HepG2 (cell line): ENCODE measurements at regions not wholly inside any gene's neighbourhood (a gene's known extent, or its start where the extent isn't known, plus 50 kb on each side); places are given as distances from the start of the nearest gene placed in this dataset.

Experiments
- ATAC-seq: fragments of 200-7000 bp; cut with Tn5 transposase; 3 replicates; pipeline ENCODE4 v1.9.1; 2020; ENCODE audit warnings: mild to moderate bottlenecking, moderate library complexity
- BruUV-seq: library from RNA; stranded (reverse); fragments of 400-500 nt; replicated peaks from 2 replicates; lab custom pipeline; 2021; lab: Mats Ljungman, UMichigan
- CTCF ChIA-PET: fragments of 300-600 bp; formaldehyde crosslinking; extraction: SDS; loops from one replicate; lab custom pipeline; 2021; ENCODE audit warnings: low total read pairs, inconsistent platforms, low intra/inter-chr PET ratio; lab: Yijun Ruan, JAX
- POLR2A ChIA-PET: fragments of 350-600 bp; sonication (Branson Sonifier 250); formaldehyde crosslinking; loops from one replicate; lab custom pipeline; 2020; ENCODE audit warnings: antibody characterized with exemption, inconsistent platforms; lab: Yijun Ruan, JAX
- DNase-seq: peaks from one replicate; pipeline ENCODE4 v3.0.0-alpha.2; 2015; ENCODE audit warnings: low spot score
- FAIRE-seq: peaks from 3 replicates; lab custom pipeline; 2011; peaks lifted over from hg19 to GRCh38; lab: Jason Lieb, UNC
- H2AFZ ChIP-seq: one replicate; pipeline ENCODE4 v1.6.1; 2011; ENCODE audit warnings: low read length, inconsistent platforms
- H3K27ac ChIP-seq: fragments of 300-600 bp; 3 replicates; pipeline ENCODE4 v1.8.0; 2011; ENCODE audit warnings: mixed run types, mild to moderate bottlenecking, mixed read lengths, low read length, inconsistent platforms; ENCODE audit not compliant: insufficient read depth; ENCODE audit errors: extremely low read length
- H3K27me3 ChIP-seq, 2 experiments: fragments of 200-600 bp in 1 of 2; 2 replicates in 1 of 2; 3 replicates in 1 of 2; pipeline versions ENCODE4 v1.6.0 to v1.8.0; 2011; ENCODE audit warnings: low read length in 2 of 2, mild to moderate bottlenecking in 2 of 2, moderate library complexity in 2 of 2, inconsistent platforms in 1 of 2; ENCODE audit not compliant: insufficient read depth in 2 of 2, control insufficient read depth in 1 of 2
- H3K36me3 ChIP-seq, 2 experiments: fragments of 200-600 bp in 1 of 2; replicated peaks in 1 of 2; 2 replicates in 1 of 2; 3 replicates in 1 of 2; pipeline versions ENCODE4 v1.5.1 to v1.8.0; 2011; ENCODE audit warnings: low read length in 2 of 2, inconsistent platforms in 1 of 2; ENCODE audit not compliant: insufficient read depth in 2 of 2, control insufficient read depth in 1 of 2
- H3K4me1 ChIP-seq: 2 replicates; pipeline ENCODE4 v1.5.1; 2012; ENCODE audit warnings: low read length, inconsistent platforms; ENCODE audit not compliant: insufficient read depth
- H3K4me2 ChIP-seq: 2 replicates; pipeline ENCODE4 v1.6.0; 2011; ENCODE audit warnings: low read depth, low read length, inconsistent platforms
- H3K4me3 ChIP-seq, 3 experiments: fragments of 200-600 bp in 1 of 3; sonication (generic), shearing (Covaris generic) in 1 of 3; replicated peaks in 1 of 3; 2 replicates each; pipeline ENCODE4 v1.5.1; 2011 to 2016; ENCODE audit warnings: low read length in 3 of 3, inconsistent platforms in 2 of 3, low read depth in 2 of 3, mild to moderate bottlenecking in 2 of 3, control low read depth in 1 of 3, mixed read lengths in 1 of 3; ENCODE audit not compliant: insufficient read depth in 1 of 3
- H3K79me2 ChIP-seq: one replicate; pipeline ENCODE4 v1.6.1; 2011; ENCODE audit warnings: low read length, inconsistent platforms; ENCODE audit not compliant: insufficient read depth
- H3K9ac ChIP-seq: 2 replicates; pipeline ENCODE4 v1.6.0; 2011; ENCODE audit warnings: mild to moderate bottlenecking, low read depth, low read length, inconsistent platforms; ENCODE audit not compliant: insufficient read depth
- H3K9me3 ChIP-seq: 2 replicates; pipeline ENCODE4 v1.5.1; 2012; ENCODE audit warnings: mild to moderate bottlenecking, low read length
- H4K20me1 ChIP-seq: 2 replicates; pipeline ENCODE4 v1.6.0; 2011; ENCODE audit warnings: inconsistent platforms, mild to moderate bottlenecking, low read length, moderate library complexity; ENCODE audit not compliant: insufficient read depth
- KAT8 ChIP-seq: IDR thresholded peaks from 2 replicates; pipeline ENCODE4 v1.6.1; 2016; ENCODE audit warnings: missing genetic modification reagents, missing compliant biosample characterization
- KDM5B ChIP-seq: sonication (generic); formaldehyde crosslinking; IDR thresholded peaks from 2 replicates; pipeline ENCODE4 v1.4.0; 2020; ENCODE audit warnings: missing genetic modification reagents, mild to moderate bottlenecking, borderline replicate concordance
- MYNN ChIP-seq: sonication (generic); formaldehyde crosslinking; IDR thresholded peaks from 2 replicates; pipeline ENCODE4 v1.4.0; 2020; ENCODE audit warnings: mild to moderate bottlenecking, low read depth, missing genetic modification reagents
- NFKB2 ChIP-seq: sonication (generic); formaldehyde crosslinking; IDR thresholded peaks from 2 replicates; pipeline ENCODE4 v1.4.0; 2020; ENCODE audit warnings: missing genetic modification reagents, borderline replicate concordance
- NKX3-1 ChIP-seq: sonication (generic); formaldehyde crosslinking; IDR thresholded peaks from 2 replicates; pipeline ENCODE4 v1.5.0; 2020; ENCODE audit warnings: missing genetic modification reagents
- RNF2 ChIP-seq: fragments of 450-650 bp; conservative IDR thresholded peaks from 2 replicates; pipeline ENCODE4 v1.6.1; 2016; ENCODE audit warnings: low read depth
- SMYD3 ChIP-seq: sonication (generic); formaldehyde crosslinking; IDR thresholded peaks from 2 replicates; pipeline ENCODE4 v1.8.1; 2023; ENCODE audit warnings: mild to moderate bottlenecking, missing genetic modification reagents
- ZC3H4 ChIP-seq: sonication (generic); formaldehyde crosslinking; IDR thresholded peaks from 2 replicates; pipeline ENCODE4 v1.4.0; 2020; ENCODE audit warnings: missing genetic modification reagents, borderline replicate concordance
- ZEB1 ChIP-seq: IDR thresholded peaks from 2 replicates; pipeline ENCODE4 v1.6.1; 2012; ENCODE audit warnings: mild to moderate bottlenecking, low read depth, inconsistent platforms; ENCODE audit not compliant: insufficient replicate concordance
- ZNF17 ChIP-seq: sonication (generic); formaldehyde crosslinking; IDR thresholded peaks from 2 replicates; pipeline ENCODE4 v1.5.0; 2020; ENCODE audit warnings: mild to moderate bottlenecking, missing genetic modification reagents
- ZNF556 ChIP-seq: sonication (generic); formaldehyde crosslinking; IDR thresholded peaks from 2 replicates; pipeline ENCODE4 v1.4.0; 2020; ENCODE audit warnings: mild to moderate bottlenecking, missing genetic modification reagents, borderline replicate concordance
- ZSCAN21 ChIP-seq: sonication (generic); formaldehyde crosslinking; IDR thresholded peaks from 2 replicates; pipeline ENCODE4 v1.8.0; 2022; ENCODE audit warnings: mild to moderate bottlenecking, missing genetic modification reagents, moderate library complexity, borderline replicate concordance
- WGBS: methylation state at CpG from one replicate; pipeline ENCODE4 v1.1.6; 2017; ENCODE audit warnings: low lambda C conversion rate; 5-methylcytosine and 5-hydroxymethylcytosine counted together
- in situ Hi-C: cut with HindIII; loops from 2 replicates; pipeline ENCODE4 v1.10.0; 2017; ENCODE audit warnings: low pct_unique_long_range_greater_than_20kb; ENCODE audit not compliant: extremely low pct_ligation_motif_present
- intact Hi-C: fragments of 100-400 bp; cut with micrococcal nuclease; formaldehyde crosslinking; loops from one replicate; pipeline ENCODE4 v1.10.0; 2022; ENCODE audit not compliant: unreplicated experiment
- TF ChIP-seq, protein P1 (sequence below): sonication (generic); formaldehyde crosslinking; IDR thresholded peaks from 2 replicates; pipeline ENCODE4 v1.4.0; 2020; ENCODE audit warnings: missing genetic modification reagents
- TF ChIP-seq, protein P2 (sequence below): sonication (generic); formaldehyde crosslinking; IDR thresholded peaks from 2 replicates; pipeline ENCODE4 v1.4.0; 2020; ENCODE audit warnings: missing genetic modification reagents

DNA sequence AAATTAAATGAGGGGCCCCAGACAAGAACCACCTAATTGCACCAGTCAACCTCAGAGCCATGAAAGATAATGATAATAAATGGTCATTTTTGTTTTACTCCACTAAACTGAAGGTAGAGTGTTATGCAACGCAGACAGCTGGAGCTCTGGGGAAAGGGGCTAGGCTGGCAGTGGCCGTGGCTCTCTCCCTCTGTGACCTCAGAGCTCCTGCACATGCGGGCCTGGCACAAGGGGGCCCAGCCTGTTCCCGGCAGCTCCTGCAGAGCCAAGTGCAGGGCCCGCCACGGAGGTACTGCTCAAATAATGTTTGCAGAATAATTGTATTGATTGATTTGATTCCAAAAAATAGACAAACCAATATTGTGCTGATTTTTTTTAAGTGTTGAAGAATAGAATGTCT is 109.5 kb downstream of the SALL1 start:
- intact Hi-C loops: no loop called here
- in situ Hi-C loops: no loop called here
- ATAC-seq (no peak), DNase-seq (no peak), FAIRE-seq (no peak)
- Histone ChIP-seq H3K4me1 (no peaks in the 10 kb centered on the region), H2AFZ (no peak overlapping the region), H3K27ac (no peak overlapping the region), H3K9ac (no peak overlapping the region), H3K36me3 (no peaks in the 10 kb centered on the region), H3K9me3 (no peaks in the 10 kb centered on the region), H4K20me1 (no peaks in the 10 kb centered on the region), H3K79me2 (no peaks in the 10 kb centered on the region), H3K27me3 (no peaks in the 10 kb centered on the region), H3K4me3 (no peak overlapping the region), H3K4me2 (no peak overlapping the region)
- CTCF ChIA-PET: no interaction called here
- TF ChIP-seq ZNF556 (CRISPR knock-in tag) (no peak), MYNN (CRISPR knock-in tag) (no peak), KDM5B (no peak), RNF2 (no peak), ZC3H4 (CRISPR knock-in tag) (no peak), KAT8 (CRISPR knock-in tag) (no peak), NFKB2 (CRISPR knock-in tag) (no peak), ZNF17 (no peak), ZEB1 (no peak), SMYD3 (CRISPR knock-in tag) (no peak), ZSCAN21 (CRISPR knock-in tag) (no peak), NKX3-1 (CRISPR knock-in tag) (no peak)
- TF ChIP-seq, protein P1, sequence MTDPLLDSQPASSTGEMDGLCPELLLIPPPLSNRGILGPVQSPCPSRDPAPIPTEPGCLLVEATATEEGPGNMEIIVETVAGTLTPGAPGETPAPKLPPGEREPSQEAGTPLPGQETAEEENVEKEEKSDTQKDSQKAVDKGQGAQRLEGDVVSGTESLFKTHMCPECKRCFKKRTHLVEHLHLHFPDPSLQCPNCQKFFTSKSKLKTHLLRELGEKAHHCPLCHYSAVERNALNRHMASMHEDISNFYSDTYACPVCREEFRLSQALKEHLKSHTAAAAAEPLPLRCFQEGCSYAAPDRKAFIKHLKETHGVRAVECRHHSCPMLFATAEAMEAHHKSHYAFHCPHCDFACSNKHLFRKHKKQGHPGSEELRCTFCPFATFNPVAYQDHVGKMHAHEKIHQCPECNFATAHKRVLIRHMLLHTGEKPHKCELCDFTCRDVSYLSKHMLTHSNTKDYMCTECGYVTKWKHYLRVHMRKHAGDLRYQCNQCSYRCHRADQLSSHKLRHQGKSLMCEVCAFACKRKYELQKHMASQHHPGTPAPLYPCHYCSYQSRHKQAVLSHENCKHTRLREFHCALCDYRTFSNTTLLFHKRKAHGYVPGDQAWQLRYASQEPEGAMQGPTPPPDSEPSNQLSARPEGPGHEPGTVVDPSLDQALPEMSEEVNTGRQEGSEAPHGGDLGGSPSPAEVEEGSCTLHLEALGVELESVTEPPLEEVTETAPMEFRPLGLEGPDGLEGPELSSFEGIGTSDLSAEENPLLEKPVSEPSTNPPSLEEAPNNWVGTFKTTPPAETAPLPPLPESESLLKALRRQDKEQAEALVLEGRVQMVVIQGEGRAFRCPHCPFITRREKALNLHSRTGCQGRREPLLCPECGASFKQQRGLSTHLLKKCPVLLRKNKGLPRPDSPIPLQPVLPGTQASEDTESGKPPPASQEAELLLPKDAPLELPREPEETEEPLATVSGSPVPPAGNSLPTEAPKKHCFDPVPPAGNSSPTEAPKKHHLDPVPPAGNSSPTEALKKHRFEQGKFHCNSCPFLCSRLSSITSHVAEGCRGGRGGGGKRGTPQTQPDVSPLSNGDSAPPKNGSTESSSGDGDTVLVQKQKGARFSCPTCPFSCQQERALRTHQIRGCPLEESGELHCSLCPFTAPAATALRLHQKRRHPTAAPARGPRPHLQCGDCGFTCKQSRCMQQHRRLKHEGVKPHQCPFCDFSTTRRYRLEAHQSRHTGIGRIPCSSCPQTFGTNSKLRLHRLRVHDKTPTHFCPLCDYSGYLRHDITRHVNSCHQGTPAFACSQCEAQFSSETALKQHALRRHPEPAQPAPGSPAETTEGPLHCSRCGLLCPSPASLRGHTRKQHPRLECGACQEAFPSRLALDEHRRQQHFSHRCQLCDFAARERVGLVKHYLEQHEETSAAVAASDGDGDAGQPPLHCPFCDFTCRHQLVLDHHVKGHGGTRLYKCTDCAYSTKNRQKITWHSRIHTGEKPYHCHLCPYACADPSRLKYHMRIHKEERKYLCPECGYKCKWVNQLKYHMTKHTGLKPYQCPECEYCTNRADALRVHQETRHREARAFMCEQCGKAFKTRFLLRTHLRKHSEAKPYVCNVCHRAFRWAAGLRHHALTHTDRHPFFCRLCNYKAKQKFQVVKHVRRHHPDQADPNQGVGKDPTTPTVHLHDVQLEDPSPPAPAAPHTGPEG: no peak
- TF ChIP-seq, protein P2, sequence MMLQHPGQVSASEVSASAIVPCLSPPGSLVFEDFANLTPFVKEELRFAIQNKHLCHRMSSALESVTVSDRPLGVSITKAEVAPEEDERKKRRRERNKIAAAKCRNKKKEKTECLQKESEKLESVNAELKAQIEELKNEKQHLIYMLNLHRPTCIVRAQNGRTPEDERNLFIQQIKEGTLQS (CRISPR knock-in tag): no peak
- BruUV-seq: no TSS peak
- 85% methylated on average over 6 of the region's 6 CpGs for WGBS
- POLR2A ChIA-PET: no interaction called here
